Gastroesophageal sphincter (tissue), 3 donors: ENCODE measurements at regions not wholly inside any gene's neighbourhood (a gene's known extent, or its start where the extent isn't known, plus 50 kb on each side); places are given as distances from the start of the nearest gene placed in this dataset.

Source experiments
- CTCF ChIP-seq, 4 experiments: fragments of 200-600 bp in 2 of 4; fragments of 450-650 bp in 2 of 4; sonication (generic) in 1 of 4; IDR thresholded peaks; one replicate each; pipeline ENCODE4 v1.5.1; 2017 to 2019; ENCODE audit warnings: antibody characterized with exemption in 4 of 4, mild to moderate bottlenecking in 2 of 4, moderate library complexity in 2 of 4
- POLR2A ChIP-seq, 2 donors: fragments of 450-650 bp; IDR thresholded peaks; one replicate each; pipeline ENCODE4 v1.6.1; 2017; ENCODE audit warnings: antibody characterized with exemption in 2 of 2, mild to moderate bottlenecking in 2 of 2, moderate library complexity in 1 of 2

- TF ChIP-seq CTCF (IDR thresholded peaks at IDR 0.05) (no peak), POLR2A (IDR thresholded peaks at IDR 0.05) (no peak)
Measured at GRCh38 chr18:79597176-79597830, 82.3 kb upstream of the CTDP1 start.
